ENCODE measurements at regions not wholly inside any gene's neighbourhood (a gene's known extent, or its start where the extent isn't known, plus 50 kb on each side); places are given as distances from the start of the nearest gene placed in this dataset.

GRCh38 chr4:37071576-37071975 is 173.0 kb upstream of the NWD2 start:
- intact Hi-C loops (cut with DNase I), result no loop called here
- Histone ChIP-seq H3K36me3 (no peaks in the 10 kb centered on the region), H3K27me3 (no peaks in the 10 kb centered on the region), H3K27ac (no peak overlapping the region), H3K9me3 (no peaks in the 10 kb centered on the region), H3K4me1 (no peaks in the 10 kb centered on the region), H3K4me3 (no peak overlapping the region)
- no peak for DNase-seq
- 88 to 96% methylated on average over 3 of the region's 3 CpGs for WGBS, 2 donors
- no peak for TF ChIP-seq POLR2A (IDR thresholded peaks at IDR 0.05)
- TF ChIP-seq EP300 (IDR thresholded peaks at IDR 0.05), result no peak
- TF ChIP-seq POLR2AphosphoS5 (IDR thresholded peaks at IDR 0.05), result no peak
- no peak for TF ChIP-seq CTCF (IDR thresholded peaks at IDR 0.05)

- no peak for TF ChIP-seq CTCF (IDR thresholded peaks at IDR 0.05)
- no peak for TF ChIP-seq EP300 (IDR thresholded peaks at IDR 0.05)
- no peak for TF ChIP-seq POLR2AphosphoS5 (IDR thresholded peaks at IDR 0.05)
- TF ChIP-seq POLR2A (IDR thresholded peaks at IDR 0.05), result no peak
- H3K4me3 ChIP-seq, result no peak overlapping the region
- DNase-seq, result no peak
- no peaks in the 10 kb centered on the region for H3K4me1 ChIP-seq
- no peaks in the 10 kb centered on the region for H3K27me3 ChIP-seq
- WGBS, 2 donors, result 93 to 96% methylated on average over 10 of the region's 10 CpGs
- intact Hi-C loops (cut with DNase I), result no loop called here
- H3K9me3 ChIP-seq, result no peaks in the 10 kb centered on the region
- H3K36me3 ChIP-seq, result no peaks in the 10 kb centered on the region
- H3K27ac ChIP-seq, result no peak overlapping the region
Measured at GRCh38 chr4:37073226-37073840, 171.2 kb upstream of the NWD2 start.

GRCh38 chr4:37082912-37083311 is 161.6 kb upstream of the NWD2 start:
- TF ChIP-seq EP300 (IDR thresholded peaks at IDR 0.05) (no peak), CTCF (IDR thresholded peaks at IDR 0.05) (no peak), POLR2AphosphoS5 (IDR thresholded peaks at IDR 0.05) (no peak), POLR2A (IDR thresholded peaks at IDR 0.05) (no peak)
- H3K4me3 ChIP-seq, result no peak overlapping the region
- H3K9me3 ChIP-seq, result peaks cover 0 to 9% (median 1%) of the 10 kb centered on the region in 4 donors
- intact Hi-C loops (cut with DNase I), result no loop called here
- WGBS, 2 donors, result 87 to 97% methylated on average over 2 of the region's 2 CpGs
- H3K36me3 ChIP-seq, result no peaks in the 10 kb centered on the region
- no peaks in the 10 kb centered on the region for H3K4me1 ChIP-seq
- no peaks in the 10 kb centered on the region for H3K27me3 ChIP-seq
- no peak for DNase-seq
- H3K27ac ChIP-seq, result no peak overlapping the region

GRCh38 chr4:37095925-37096324 is 148.6 kb upstream of the NWD2 start:
- WGBS, 2 donors, result 41 to 81% methylated on average over 1 of the region's 1 CpG
- no peak for TF ChIP-seq CTCF (IDR thresholded peaks at IDR 0.05)
- TF ChIP-seq POLR2A (IDR thresholded peaks at IDR 0.05), result no peak
- no peak for TF ChIP-seq EP300 (IDR thresholded peaks at IDR 0.05)
- TF ChIP-seq POLR2AphosphoS5 (IDR thresholded peaks at IDR 0.05), result no peak
- no peak overlapping the region for H3K4me3 ChIP-seq
- no peak for DNase-seq
- no peaks in the 10 kb centered on the region for H3K36me3 ChIP-seq
- no peak overlapping the region for H3K27ac ChIP-seq
- intact Hi-C loops (cut with DNase I), result no loop called here
- peaks cover 0 to 6% (median 0%) of the 10 kb centered on the region in 4 donors for H3K9me3 ChIP-seq
- H3K27me3 ChIP-seq, result no peaks in the 10 kb centered on the region
- H3K4me1 ChIP-seq, result no peaks in the 10 kb centered on the region

GRCh38 chr4:37101182-37101581 is 143.4 kb upstream of the NWD2 start:
- H3K27ac ChIP-seq, result no peak overlapping the region
- DNase-seq, result no peak
- no peaks in the 10 kb centered on the region for H3K9me3 ChIP-seq
- H3K4me3 ChIP-seq, result no peak overlapping the region
- no peaks in the 10 kb centered on the region for H3K4me1 ChIP-seq
- no peaks in the 10 kb centered on the region for H3K36me3 ChIP-seq
- 94 to 98% methylated on average over 3 of the region's 3 CpGs for WGBS, 2 donors
- no peaks in the 10 kb centered on the region for H3K27me3 ChIP-seq
- intact Hi-C loops (cut with DNase I), result no loop called here
- TF ChIP-seq POLR2A (IDR thresholded peaks at IDR 0.05) (no peak), POLR2AphosphoS5 (IDR thresholded peaks at IDR 0.05) (no peak)

Data from sigmoid colon (tissue), 6 donors.